Keratinocyte (primary cell): ENCODE measurements at regions not wholly inside any gene's neighbourhood (a gene's known extent, or its start where the extent isn't known, plus 50 kb on each side); places are given as distances from the start of the nearest gene placed in this dataset.

Source experiments
- EZH2 ChIP-seq: IDR thresholded peaks from one replicate; pipeline ENCODE4 v1.6.1; 2012; ENCODE audit warnings: inconsistent platforms, mild to moderate bottlenecking, low read length, moderate library complexity
- TF ChIP-seq, protein P1 (sequence below), 3 experiments: IDR thresholded peaks in 1 of 3; conservative IDR thresholded peaks in 1 of 3; optimal IDR thresholded peaks in 1 of 3; 2 replicates in 2 of 3; 3 replicates in 1 of 3; pipeline versions ENCODE3 to v1.5.1; 2011; ENCODE audit warnings: low read length in 3 of 3, mild to moderate bottlenecking in 3 of 3, moderate library complexity in 2 of 3, control low read depth in 1 of 3, inconsistent platforms in 1 of 3; ENCODE audit not compliant: insufficient read depth in 2 of 3; ENCODE audit errors: extremely low read depth in 1 of 3

GRCh38 chr6:144955859-144956258 lies 670.7 kb downstream of the UTRN start:
- TF ChIP-seq, protein P1, sequence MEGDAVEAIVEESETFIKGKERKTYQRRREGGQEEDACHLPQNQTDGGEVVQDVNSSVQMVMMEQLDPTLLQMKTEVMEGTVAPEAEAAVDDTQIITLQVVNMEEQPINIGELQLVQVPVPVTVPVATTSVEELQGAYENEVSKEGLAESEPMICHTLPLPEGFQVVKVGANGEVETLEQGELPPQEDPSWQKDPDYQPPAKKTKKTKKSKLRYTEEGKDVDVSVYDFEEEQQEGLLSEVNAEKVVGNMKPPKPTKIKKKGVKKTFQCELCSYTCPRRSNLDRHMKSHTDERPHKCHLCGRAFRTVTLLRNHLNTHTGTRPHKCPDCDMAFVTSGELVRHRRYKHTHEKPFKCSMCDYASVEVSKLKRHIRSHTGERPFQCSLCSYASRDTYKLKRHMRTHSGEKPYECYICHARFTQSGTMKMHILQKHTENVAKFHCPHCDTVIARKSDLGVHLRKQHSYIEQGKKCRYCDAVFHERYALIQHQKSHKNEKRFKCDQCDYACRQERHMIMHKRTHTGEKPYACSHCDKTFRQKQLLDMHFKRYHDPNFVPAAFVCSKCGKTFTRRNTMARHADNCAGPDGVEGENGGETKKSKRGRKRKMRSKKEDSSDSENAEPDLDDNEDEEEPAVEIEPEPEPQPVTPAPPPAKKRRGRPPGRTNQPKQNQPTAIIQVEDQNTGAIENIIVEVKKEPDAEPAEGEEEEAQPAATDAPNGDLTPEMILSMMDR (optimal IDR thresholded peaks at IDR 0.05 in 1 of 3, IDR thresholded peaks at IDR 0.05 in 1 of 3, conservative IDR thresholded peaks at IDR 0.05 in 1 of 3; ENCODE audit: extremely low read depth in 1 of 3, insufficient read depth in 2 of 3, low read length in 3 of 3): no peak
- TF ChIP-seq EZH2: no peak
